SKM-1 (cell line): ENCODE measurements at regions not wholly inside any gene's neighbourhood (a gene's known extent, or its start where the extent isn't known, plus 50 kb on each side); places are given as distances from the start of the nearest gene placed in this dataset.
A peak's percentile ranks its signal among the peaks of the same experiment; 100 is the strongest.

Source experiments
- DNase-seq: peaks from one replicate; lab custom pipeline; 2025; ENCODE audit not compliant: unreplicated experiment; lab: John Stamatoyannopoulos, UW

DNA sequence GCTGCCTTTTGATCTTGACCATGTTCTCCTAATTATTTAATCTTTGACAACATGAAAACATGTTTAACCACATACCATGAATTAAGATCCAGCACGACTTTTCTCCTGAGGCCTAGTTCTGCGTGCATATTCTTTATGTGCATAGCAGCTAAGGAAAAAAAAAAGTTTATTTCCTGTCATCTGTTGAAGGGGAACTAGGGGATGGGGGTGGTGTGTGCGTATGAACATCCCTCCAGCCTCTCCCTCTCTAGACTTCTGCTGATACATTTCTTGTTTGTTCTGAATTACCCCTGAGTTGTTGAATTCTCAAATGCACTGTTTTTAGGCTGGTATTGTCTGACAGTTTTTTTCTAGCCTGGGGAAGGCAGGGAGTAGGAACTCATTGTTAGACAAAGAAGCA, 543.3 kb downstream of the FGF9 start:
- DNase-seq, result no peak

DNA sequence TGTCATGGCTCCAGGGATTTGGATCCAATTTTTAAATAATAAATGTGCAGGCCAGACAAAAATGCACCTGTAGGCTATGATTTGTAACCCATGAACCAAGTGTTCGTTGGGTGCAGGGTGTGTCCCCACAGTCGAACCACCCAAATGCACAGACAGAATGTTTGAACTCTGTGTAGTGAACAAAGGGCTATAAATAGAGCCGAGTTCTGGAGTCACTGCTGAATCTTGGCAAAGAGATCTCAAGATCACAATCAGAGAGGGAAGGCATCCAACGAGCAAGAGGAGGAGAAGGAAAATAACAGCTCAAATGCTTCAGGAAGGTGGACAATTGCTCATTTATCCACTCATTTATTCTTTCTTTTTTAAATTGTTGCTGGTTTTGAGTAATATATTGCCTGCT, 547.9 kb downstream of the FGF9 start:
- no peak for DNase-seq

DNA sequence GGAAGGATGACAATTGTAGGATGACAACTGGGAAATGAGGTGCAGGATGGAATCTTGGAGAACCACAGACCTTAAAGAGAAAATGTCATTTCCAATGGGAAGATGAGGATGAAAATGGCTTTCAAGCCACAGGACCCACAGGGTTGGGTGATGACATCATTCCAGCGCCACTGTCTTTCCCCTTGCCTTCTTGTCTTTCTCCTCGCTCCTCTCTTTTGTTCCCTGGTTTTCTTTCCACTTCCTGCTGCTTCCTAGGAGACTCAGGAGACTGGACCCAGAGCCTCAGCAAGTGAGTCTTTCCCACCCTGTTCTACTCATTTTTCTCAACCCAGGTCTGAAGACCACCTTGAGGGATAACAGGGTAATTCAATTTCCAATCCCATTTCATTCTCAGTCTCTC, 548.8 kb downstream of the FGF9 start:
- DNase-seq, result no peak

DNA sequence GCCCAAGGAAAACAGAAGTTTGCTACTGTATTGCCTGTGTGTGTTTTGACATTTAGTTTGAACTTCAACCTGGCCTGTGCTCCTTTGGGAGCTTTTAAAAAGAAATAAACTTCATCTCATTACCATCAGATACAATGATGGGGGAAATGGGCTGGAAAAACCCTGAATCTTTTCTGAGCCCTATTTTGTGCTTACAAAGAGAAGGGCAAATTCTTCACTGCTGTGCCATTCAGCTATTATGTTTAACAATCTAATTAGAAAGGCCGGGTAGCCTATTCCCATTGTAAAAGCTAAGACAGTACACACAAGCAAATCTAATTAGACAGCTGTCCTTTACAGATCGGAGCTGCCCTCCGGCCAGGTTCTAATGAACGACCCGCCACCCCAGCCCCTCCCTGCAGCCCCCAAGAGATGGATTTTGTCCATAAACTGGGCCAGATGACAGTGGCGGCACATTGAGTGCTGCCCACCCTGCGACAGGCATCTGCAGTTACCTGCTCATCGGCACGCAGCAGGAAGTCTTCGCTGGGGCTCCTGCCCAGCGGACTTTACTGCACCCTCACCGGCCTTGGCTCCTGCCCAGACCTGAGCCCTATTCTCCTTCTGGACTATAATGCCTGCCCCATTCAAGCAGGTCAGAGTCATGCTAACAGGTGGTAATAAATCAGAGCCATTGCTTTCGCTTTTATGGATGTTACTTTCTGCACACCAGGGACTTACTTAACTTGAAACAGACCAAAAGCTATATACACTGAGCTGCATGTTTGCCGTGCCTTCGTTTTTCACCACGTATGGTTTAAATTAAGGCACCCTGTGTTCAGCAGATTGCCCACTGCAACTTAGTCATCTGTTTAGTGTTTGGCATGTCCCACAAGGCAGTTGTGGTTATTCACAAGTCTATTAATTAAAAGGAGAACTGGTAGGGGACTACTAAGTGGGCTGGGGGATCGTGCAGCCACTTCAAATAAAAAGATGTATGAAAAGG, 549.6 kb downstream of the FGF9 start:
- no peak for DNase-seq

DNA sequence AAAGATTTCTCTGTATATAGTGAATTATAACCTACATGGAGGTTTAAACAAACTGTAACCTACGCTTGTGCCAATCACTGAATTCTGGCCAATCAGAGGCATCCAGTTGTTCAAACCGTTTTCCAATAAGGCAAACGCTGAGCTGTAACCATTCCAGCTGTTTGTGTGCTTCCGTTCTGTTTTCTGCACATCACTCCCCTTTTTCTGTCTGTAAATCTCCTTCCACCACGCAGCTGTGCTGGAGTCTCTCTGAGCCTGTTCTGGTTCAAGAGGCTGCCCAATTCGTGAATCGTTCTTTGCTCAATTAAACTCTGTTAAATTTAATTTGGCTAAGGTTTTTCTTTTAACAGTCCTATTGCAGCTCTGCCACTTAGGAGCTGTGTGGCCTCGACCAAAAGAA, 552.5 kb downstream of the FGF9 start:
- DNase-seq, result no peak

DNA sequence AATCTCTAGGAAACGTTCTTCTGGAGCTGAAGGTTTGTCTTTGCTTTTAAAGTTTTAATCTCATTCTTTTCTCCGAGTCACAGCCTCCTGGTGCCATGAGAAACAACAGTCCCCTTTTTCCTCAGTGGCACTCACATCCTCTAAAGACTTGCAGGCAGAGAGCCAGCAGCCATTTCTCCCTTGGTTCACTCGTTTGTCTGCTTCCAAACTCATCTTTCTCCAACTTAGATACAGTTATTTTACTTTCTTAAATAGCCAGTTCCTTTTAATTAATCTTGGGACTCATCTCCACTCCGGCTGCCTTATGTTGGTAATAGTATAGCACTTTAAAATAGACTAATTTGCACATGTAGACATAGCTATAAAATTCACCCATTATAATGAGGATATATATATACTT, 555.2 kb downstream of the FGF9 start:
- DNase-seq, result no peak

DNA sequence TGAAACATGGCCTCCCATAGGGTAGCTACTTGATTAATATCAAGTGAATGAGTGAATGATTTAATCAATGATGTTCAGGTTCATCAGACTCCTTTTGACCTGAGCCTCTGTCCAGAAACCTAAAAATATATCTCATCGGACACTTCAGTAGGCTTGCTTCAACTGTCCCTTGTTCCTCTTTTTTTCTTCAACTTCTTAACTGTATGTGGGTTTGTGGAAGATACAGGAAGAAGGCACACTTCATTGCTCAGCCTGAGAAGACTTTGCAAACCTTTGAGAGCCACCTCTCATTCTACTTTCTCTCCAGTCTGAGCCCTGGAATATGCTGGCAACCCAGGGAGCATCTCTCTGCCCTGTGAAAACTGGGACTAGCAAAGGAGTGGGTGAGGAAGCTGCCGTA, 557.0 kb downstream of the FGF9 start:
- peak; percentile 58 for DNase-seq

DNA sequence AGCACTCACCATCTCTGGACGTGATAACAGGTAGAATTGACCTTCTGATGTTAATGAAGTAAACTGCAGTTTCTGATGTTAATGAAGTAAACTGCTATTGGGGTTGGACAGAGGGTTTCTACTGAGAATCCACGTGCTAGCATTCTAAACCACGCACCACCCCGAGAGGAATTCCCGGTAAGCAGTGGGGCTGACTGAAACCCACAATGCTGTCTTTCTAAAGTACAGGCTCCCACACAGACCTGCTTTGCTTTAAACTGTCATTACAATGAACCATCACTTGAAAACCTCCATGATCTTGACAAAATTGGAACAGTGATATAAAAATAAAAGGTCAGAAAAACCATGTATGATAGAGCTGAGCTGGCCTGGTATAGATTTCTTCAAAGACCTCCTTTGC, 559.0 kb downstream of the FGF9 start:
- no peak for DNase-seq

DNA sequence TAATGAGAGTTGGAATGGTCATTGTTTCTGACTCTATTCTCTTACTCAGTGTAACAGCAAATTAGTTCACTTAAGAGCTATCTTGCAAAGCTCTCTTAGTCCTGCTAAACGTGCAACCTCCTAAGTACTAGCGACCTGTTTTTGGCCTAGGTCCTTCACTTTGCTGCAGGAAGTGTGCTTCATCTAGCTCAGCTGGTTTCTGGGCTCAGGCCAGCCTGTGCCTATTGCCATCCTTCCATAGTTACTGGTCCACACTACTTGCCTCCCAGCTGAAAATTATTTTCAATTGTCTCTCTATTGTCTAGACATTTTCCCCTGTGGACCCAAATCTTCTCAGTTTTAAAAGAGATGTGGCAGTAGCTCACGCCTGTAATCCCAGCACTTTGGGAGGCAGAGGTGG, 561.3 kb downstream of the FGF9 start:
- no peak for DNase-seq

DNA sequence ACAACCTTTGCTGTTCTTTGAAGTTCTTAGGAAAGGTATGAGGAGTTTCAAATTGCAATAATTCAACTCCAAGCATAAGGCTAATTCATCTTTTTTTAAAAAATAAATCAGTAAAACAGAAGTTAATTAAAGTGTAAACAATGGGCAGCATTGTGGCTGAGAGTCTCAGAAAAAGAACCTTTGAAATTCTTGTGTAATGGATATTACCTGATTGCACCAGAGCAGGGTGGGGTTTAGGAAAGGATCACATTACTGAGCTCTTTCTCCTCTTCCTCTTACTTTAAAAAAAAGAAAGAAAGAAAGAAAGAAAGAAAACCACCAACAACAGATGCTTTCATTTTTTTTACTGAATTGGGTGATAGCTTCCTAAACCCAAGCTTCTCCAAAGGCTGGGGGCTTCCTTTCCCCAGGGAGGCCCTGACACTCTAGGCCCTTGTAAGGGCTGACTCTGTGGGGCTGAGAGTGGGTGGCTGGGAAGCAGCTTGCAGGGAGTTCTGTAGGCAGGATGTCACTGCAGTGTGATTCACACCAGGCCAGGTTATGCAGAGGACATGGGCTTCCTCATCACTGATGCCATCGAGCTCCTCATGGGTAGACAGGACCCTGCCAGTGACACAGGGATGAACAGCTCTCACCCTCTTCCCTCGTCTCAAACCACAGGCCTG, 564.5 kb downstream of the FGF9 start:
- peak; percentile 23 for DNase-seq

DNA sequence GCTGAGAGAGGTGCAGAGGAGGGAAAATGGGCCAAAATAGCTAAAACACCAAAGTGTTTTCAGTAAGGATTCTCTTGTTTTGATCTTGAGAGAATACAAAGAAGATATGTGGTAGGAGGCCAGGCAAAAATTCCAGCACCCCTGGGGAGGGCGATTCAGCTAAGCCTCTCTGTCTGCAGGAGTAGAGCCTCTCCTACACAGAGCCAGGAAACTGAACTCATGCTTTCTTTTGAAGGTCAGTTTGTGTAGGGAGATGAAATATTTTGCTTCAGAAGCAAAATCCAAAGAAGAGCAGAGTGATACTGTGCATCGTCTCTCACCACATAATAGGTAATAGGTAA, 565.0 kb downstream of the FGF9 start:
- no peak for DNase-seq

DNA sequence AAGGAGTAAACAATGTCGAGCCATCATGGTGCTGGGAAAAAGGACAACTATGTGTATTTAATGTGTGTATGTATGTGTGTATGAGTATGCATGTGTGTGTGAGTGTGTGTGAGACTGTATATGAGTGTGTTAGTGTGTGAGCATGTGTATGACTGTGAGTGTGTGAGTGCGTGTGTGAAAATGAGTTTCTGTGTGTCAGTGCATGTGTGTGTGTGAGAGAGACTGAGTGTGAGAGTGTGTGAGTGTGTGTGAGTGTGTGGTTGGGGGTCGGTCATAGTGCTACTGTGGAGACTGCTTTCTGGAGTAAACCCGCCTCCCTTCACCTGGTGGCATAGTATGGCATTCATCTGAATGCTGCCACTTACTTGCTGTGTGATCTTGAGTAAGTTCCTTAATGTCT, 567.4 kb downstream of the FGF9 start:
- DNase-seq, result no peak

DNA sequence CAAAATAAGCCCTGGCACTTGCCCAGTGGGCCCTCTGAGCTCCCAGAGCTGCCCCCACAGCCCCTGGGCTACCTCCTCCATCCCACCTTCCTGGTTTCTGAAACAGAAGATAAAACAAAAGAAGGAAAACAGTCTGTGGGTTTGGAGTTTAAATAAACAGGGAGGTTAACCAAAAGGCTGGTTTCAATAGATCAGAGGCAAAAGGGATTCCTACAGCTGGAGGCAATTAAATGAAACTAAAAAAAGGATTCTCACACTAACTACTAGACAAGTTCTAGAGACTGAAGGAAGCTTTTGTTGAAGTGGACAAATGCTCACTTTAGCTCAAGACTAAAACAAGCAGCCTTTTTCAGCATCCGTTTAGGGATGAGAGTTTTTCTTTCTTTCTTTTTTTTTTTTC, 569.8 kb downstream of the FGF9 start:
- DNase-seq, result no peak

DNA sequence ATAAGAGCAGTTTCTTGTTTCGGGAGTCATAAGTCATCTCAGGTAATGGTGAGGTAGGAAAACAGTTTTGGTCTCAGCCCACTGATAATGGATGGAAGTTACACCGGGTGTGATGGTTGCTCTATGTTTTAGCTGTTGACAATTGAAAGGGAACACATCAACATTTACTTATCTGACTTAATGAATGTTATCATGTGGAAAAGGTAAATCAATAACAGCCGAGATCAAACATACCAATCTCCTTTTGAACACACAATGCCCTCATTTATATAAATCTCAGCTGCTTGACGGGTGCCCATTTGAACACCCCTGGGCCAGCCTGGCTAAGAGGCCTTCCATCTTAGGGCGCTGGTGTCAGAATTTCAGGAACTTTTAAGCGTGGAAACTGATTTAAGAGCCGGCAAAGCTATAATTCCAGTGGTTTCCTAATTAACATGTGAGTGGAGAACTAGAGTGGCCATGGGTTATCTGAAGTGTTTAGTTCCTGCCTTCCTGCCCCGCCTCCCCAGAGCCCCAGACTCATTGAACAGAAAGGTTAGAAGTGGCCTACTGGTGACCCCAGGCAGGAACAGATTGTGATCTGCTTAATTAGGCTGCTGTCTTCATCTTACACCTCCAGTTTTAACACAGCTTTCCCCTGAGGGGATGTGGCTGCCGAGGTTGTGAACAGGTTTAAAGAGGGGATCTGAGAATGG, 572.7 kb downstream of the FGF9 start:
- DNase-seq, result no peak

DNA sequence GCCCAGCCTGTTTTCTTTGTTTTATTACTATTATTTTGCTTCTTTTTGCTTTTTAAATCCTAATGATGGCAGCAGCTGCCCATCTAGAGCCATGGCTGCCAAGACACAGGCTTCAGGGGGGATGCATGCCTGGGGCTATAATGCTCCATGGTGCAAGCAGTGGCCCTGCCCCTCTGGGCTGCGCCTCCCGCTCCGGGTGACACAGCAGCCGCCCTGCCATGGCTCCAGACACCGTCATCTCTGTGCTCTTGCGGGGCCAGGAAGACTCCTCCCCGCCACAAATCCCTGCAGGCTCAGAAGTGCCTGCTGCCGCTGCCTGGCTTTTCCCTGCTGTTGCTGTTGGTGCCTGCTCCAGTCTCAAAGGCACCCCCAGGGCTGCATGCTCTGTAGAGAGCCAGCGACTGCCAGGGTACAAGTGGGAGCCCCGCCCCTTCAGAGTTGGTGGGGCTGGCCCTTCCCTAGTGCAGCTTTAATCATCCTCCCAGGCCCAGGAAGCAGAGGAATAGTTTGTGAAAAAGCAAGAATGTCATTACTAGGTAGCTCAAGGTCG, 581.5 kb downstream of the FGF9 start:
- DNase-seq, result no peak

DNA sequence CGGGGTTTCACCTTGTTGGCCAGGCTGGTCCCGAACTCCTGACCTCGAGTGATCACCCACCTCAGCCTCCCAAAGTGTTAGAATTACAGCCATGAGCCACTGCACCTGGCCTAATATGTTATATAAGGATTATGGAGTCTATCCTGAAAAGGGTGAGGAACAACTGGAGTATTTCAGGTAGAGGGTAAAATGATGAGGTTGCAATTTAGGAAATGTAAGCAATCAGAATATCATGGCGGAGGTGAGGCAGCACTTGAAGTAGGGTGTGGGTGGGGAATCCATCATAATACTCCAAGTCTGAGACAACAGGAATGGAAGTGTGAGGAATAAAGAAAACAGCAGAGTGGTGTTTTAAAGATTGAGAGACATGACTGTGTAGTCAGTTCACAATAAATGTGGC, 582.2 kb downstream of the FGF9 start:
- no peak for DNase-seq

DNA sequence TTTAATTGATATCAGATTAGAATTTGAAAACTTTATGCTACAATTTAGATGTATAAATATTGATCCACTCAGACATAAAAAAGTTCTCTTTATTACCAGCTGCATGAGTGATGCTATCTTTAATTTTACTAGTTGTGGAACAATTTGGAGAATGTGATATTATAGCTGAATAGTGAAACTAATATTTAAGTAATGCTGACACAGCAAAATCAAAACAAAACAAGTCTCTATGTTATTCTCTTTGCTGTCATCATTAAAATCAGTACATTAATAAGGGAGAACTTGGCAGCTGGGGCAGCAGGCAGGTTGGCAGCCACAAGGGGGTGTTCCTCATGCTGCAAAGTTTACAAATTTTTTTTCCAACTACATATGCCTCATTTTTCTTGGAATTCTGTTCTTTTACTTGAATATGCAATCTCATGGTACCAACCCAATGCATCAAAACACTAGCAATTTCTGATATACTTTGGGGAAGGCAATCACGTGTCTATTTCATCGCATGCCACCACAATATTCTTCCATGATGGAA, 585.3 kb downstream of the FGF9 start:
- DNase-seq, result no peak

DNA sequence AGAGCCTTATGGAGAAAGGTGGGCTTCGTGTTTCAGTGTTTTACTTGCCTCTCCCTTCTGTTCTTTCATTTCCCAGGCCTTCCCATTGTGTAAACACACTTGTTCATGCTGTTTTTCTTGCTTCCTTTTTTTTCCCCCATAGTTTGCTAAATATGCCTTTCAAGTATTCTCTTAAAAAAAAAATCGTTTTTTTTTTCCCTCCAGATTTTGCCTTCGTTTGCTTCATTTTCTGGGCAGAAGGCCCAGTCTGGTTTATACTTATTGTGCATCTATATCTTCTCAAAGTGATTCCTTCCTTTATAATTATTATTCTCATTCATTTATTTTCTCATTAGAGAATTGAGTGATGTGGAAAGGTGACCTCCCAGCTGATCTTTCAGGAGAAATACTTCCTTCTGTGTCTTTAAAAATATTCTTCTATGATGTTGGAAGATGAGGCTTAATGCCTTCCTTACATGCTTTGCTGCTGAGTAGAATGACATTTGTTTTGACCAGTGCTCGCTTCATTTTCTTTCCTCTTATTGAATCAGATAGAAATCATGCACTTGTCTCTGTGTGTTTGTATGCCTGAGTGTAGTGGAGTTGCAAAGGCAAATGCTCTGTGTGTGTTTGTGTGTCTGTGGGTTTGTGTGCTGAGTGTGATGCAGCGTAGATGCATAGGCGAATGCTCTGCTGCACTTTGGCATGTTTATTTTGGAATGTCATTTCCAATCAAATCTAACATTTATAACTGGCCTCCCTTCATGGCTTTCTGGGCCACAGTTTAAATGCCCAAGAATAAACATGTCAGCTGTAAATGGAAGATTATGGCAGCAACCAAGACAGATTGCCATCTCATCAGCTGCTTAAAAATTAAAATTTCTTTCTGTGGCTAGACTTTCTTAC, 591.4 kb downstream of the FGF9 start:
- DNase-seq, result no peak

DNA sequence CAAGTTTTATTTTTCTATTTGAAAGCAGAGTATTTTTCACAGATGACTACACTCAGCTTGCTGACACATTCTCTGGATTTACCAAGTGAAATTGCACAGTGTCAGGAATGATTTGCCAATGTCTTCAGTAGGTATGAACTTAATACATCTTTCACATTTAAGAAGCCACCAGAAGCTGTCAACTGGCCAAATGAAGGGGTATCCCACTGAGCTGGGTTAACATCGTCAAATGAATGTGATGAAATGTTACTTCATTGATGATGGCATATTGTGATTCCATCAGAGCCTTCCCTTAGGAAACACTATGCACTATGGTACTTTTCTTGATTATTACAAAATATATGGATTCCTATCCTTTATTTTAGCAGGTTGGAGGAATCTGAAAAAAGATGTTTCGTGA, 592.3 kb downstream of the FGF9 start:
- DNase-seq, result no peak

DNA sequence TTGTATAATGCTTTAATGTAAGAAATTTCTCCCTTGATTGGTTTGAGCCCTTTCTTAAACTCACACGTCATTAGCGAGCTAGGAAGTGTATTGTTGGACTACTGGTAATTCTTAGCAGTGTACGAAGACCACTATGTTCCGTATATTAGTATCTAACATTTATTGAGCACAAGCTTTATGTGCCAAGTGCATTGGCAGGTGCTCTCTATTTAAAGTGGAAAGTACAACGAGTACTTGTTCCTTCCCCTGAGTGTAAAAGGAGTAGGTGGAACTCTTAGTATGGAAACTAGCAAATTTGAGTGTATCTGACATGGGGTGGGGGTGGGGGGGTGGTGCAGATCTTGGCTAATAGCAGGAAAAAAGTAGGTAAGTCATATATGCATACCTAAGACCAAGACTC, 594.7 kb downstream of the FGF9 start:
- no peak for DNase-seq

DNA sequence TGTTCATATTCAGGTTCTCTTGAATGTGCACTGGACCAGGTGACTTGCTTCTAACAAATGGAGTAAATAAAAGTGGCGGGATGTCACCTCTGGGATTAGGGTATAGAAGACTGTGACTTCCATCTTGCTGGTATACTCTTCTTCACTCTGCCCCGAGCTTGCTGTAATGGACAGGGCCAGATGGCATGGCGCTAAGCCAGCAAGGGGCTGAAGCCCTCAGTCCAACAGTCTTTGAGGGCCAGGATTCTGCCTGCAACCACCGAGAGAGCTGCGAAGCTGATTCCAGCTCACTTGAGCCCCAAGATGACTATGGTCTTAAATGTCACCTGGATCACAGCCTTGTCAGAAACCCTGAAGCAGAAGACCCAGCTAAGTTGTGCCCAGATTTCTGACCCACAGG, 600.0 kb downstream of the FGF9 start:
- no peak for DNase-seq
